Stimulated activated naive CD8-positive, alpha-beta T cell treated with anti-CD3 and anti-CD28 coated beads, Interleukin-15, amount 100 ng/mL, for 72 hours (primary cell): ENCODE measurements at regions not wholly inside any gene's neighbourhood (a gene's known extent, or its start where the extent isn't known, plus 50 kb on each side); places are given as distances from the start of the nearest gene placed in this dataset.
"Not testable (repeated sequence)": the region's sequence is repeated elsewhere in the genome, so short reads cannot be mapped to it uniquely, and the experiment has no call there.

ENCODE experiments used
- ATAC-seq: fragments of 150-1000 bp; cut with Tn5 transposase; 2 replicates; pipeline ENCODE4 v1.10.0; 2021; ENCODE audit warnings: mild to moderate bottlenecking, moderate library complexity
- DNase-seq, 2 donors: peaks; one replicate each; pipeline ENCODE4 v3.0.0; 2021 to 2022
- H3K27ac Mint-ChIP-seq, 2 donors: one replicate each; pipeline ENCODE4 v1.8.0; 2022; ENCODE audit warnings: mild to moderate bottlenecking in 2 of 2, mixed read lengths in 2 of 2, moderate library complexity in 2 of 2
- H3K27me3 Mint-ChIP-seq: one replicate; pipeline ENCODE4 v1.8.0; 2022; ENCODE audit warnings: mixed read lengths
- H3K4me1 Mint-ChIP-seq: one replicate; pipeline ENCODE4 v1.8.0; 2022; ENCODE audit warnings: mild to moderate bottlenecking, mixed read lengths
- H3K4me3 Mint-ChIP-seq, 2 donors: one replicate each; pipeline ENCODE4 v1.8.0; 2022; ENCODE audit warnings: mild to moderate bottlenecking in 2 of 2, mixed read lengths in 2 of 2, moderate library complexity in 1 of 2
- H3K9me3 Mint-ChIP-seq, 2 donors: one replicate each; pipeline ENCODE4 v1.8.0; 2022; ENCODE audit warnings: mixed read lengths in 2 of 2

GRCh38 chr5:74541381-74541781 lies 99.1 kb downstream of the ENC1 start:
- DNase-seq (no peak), ATAC-seq (no peak)
- Mint-ChIP-seq H3K27ac (no peak overlapping the region), H3K27me3 (peaks cover 21% of the 10 kb centered on the region), H3K9me3 (no peaks in the 10 kb centered on the region), H3K4me3 (no peak overlapping the region), H3K4me1 (no peaks in the 10 kb centered on the region)

- no peak overlapping the region for H3K27ac Mint-ChIP-seq
- H3K9me3 Mint-ChIP-seq, result no peaks in the 10 kb centered on the region
- no peak for DNase-seq
- peaks cover 21% of the 10 kb centered on the region for H3K27me3 Mint-ChIP-seq
- no peak overlapping the region for H3K4me3 Mint-ChIP-seq
- H3K4me1 Mint-ChIP-seq, result no peaks in the 10 kb centered on the region
- ATAC-seq, result no peak
These were observed 99.9 kb downstream of the ENC1 start for GRCh38 chr5:74540622-74541021.

- H3K4me3 Mint-ChIP-seq, result no peak overlapping the region
- no peaks in the 10 kb centered on the region for H3K4me1 Mint-ChIP-seq
- H3K27ac Mint-ChIP-seq, result no peak overlapping the region
- peaks cover 21% of the 10 kb centered on the region for H3K27me3 Mint-ChIP-seq
- no peak for DNase-seq
- no peaks in the 10 kb centered on the region for H3K9me3 Mint-ChIP-seq
- ATAC-seq, result no peak
These were observed 100.5 kb downstream of the ENC1 start for GRCh38 chr5:74539986-74540385.

GRCh38 chr5:74538206-74538661 lies 102.3 kb downstream of the ENC1 start:
- DNase-seq (no peak), ATAC-seq (no peak)
- H3K4me1 Mint-ChIP-seq, result no peaks in the 10 kb centered on the region
- H3K4me3 Mint-ChIP-seq, result no peak overlapping the region
- peaks cover 4% of the 10 kb centered on the region for H3K27me3 Mint-ChIP-seq
- peaks cover 0 to 9% of the 10 kb centered on the region in 2 donors for H3K9me3 Mint-ChIP-seq
- no peak overlapping the region for H3K27ac Mint-ChIP-seq

- H3K27ac Mint-ChIP-seq, result no peak overlapping the region
- peaks cover 0 to 9% of the 10 kb centered on the region in 2 donors for H3K9me3 Mint-ChIP-seq
These were observed 103.9 kb downstream of the ENC1 start for GRCh38 chr5:74536658-74537057.

GRCh38 chr5:74535926-74536325 lies 104.6 kb downstream of the ENC1 start:
- DNase-seq (no peak), ATAC-seq (no peak)
- Mint-ChIP-seq H3K4me1 (no peaks in the 10 kb centered on the region), H3K4me3 (no peak overlapping the region), H3K9me3 (peaks cover 0 to 9% of the 10 kb centered on the region in 2 donors), H3K27me3 (peaks cover 7% of the 10 kb centered on the region), H3K27ac (no peak overlapping the region)

More at GRCh38 chr5:74536658-74537057, 103.9 kb downstream of the ENC1 start:
- DNase-seq (no peak), ATAC-seq (no peak)
- H3K4me3 Mint-ChIP-seq, result no peak overlapping the region
- no peaks in the 10 kb centered on the region for H3K27me3 Mint-ChIP-seq
- no peaks in the 10 kb centered on the region for H3K4me1 Mint-ChIP-seq

GRCh38 chr5:74534397-74535129 lies 106.0 kb downstream of the ENC1 start:
- Mint-ChIP-seq H3K4me3 (no peak overlapping the region), H3K4me1 (no peaks in the 10 kb centered on the region), H3K27me3 (peaks cover 7% of the 10 kb centered on the region), H3K27ac (no peak overlapping the region), H3K9me3 (peaks cover 0 to 9% of the 10 kb centered on the region in 2 donors)
- ATAC-seq (no peak), DNase-seq (no peak)

- DNase-seq, result no peak
- no peak for ATAC-seq
- H3K4me1 Mint-ChIP-seq, result no peaks in the 10 kb centered on the region
- H3K9me3 Mint-ChIP-seq, result peaks cover 0 to 9% of the 10 kb centered on the region in 2 donors
- peaks cover 7% of the 10 kb centered on the region for H3K27me3 Mint-ChIP-seq
- no peak overlapping the region for H3K4me3 Mint-ChIP-seq
- no peak overlapping the region for H3K27ac Mint-ChIP-seq
These were observed 110.0 kb downstream of the ENC1 start for GRCh38 chr5:74530326-74531050.

- no peak for ATAC-seq
- Mint-ChIP-seq H3K9me3 (peaks cover 4 to 12% of the 10 kb centered on the region in 2 donors), H3K4me3 (no peak overlapping the region), H3K27me3 (peaks cover 7% of the 10 kb centered on the region), H3K4me1 (no peaks in the 10 kb centered on the region), H3K27ac (no peak overlapping the region)
- no peak for DNase-seq
These were observed 111.4 kb downstream of the ENC1 start for GRCh38 chr5:74529101-74529500.

GRCh38 chr5:74526111-74526510 lies 114.4 kb downstream of the ENC1 start:
- no peaks in the 10 kb centered on the region for H3K4me1 Mint-ChIP-seq
- ATAC-seq (no peak), DNase-seq (no peak)
- H3K27me3 Mint-ChIP-seq, result peaks cover 3% of the 10 kb centered on the region
- H3K27ac Mint-ChIP-seq, result no peak overlapping the region
- peaks cover 12 to 28% of the 10 kb centered on the region in 2 donors for H3K9me3 Mint-ChIP-seq
- no peak overlapping the region for H3K4me3 Mint-ChIP-seq

- not testable (repeated sequence) for H3K4me1 Mint-ChIP-seq, H3K27me3 Mint-ChIP-seq, H3K27ac Mint-ChIP-seq, ATAC-seq, H3K4me3 Mint-ChIP-seq, DNase-seq
- H3K9me3 Mint-ChIP-seq, result peaks cover 12 to 28% of the 10 kb centered on the region in 2 donors
These were observed 115.8 kb downstream of the ENC1 start for GRCh38 chr5:74524767-74525166.

- Mint-ChIP-seq H3K9me3 (peaks cover 12 to 28% of the 10 kb centered on the region in 2 donors), H3K27me3 (peaks cover 16% of the 10 kb centered on the region)
- H3K4me3 Mint-ChIP-seq, ATAC-seq, H3K27ac Mint-ChIP-seq, H3K4me1 Mint-ChIP-seq, DNase-seq: not testable (repeated sequence)
These were observed 116.8 kb downstream of the ENC1 start for GRCh38 chr5:74523698-74524097.

GRCh38 chr5:74522838-74523237 lies 117.7 kb downstream of the ENC1 start:
- not testable (repeated sequence) for H3K4me1 Mint-ChIP-seq, H3K4me3 Mint-ChIP-seq, ATAC-seq, H3K27ac Mint-ChIP-seq, DNase-seq
- Mint-ChIP-seq H3K27me3 (peaks cover 20% of the 10 kb centered on the region), H3K9me3 (peaks cover 12 to 28% of the 10 kb centered on the region in 2 donors)

GRCh38 chr5:74521401-74521800 lies 119.1 kb downstream of the ENC1 start:
- no peak overlapping the region for H3K4me3 Mint-ChIP-seq
- no peak for ATAC-seq
- no peaks in the 10 kb centered on the region for H3K4me1 Mint-ChIP-seq
- H3K27ac Mint-ChIP-seq, result no peak overlapping the region
- DNase-seq, result no peak
- peaks cover 20% of the 10 kb centered on the region for H3K27me3 Mint-ChIP-seq
- peaks cover 12 to 28% of the 10 kb centered on the region in 2 donors for H3K9me3 Mint-ChIP-seq

- Mint-ChIP-seq H3K27ac (no peak overlapping the region), H3K27me3 (peaks cover 28% of the 10 kb centered on the region), H3K4me1 (no peaks in the 10 kb centered on the region), H3K4me3 (no peak overlapping the region), H3K9me3 (peaks cover 9 to 22% of the 10 kb centered on the region in 2 donors)
- DNase-seq, result no peak
- ATAC-seq, result no peak
These were observed 120.8 kb downstream of the ENC1 start for GRCh38 chr5:74519679-74520078.

- Mint-ChIP-seq H3K27me3 (peaks cover 33% of the 10 kb centered on the region), H3K4me3 (no peak overlapping the region)
These were observed 121.4 kb downstream of the ENC1 start for GRCh38 chr5:74519161-74519571.

More at GRCh38 chr5:74519161-74519571, 121.4 kb downstream of the ENC1 start:
- peaks cover 9 to 19% of the 10 kb centered on the region in 2 donors for H3K9me3 Mint-ChIP-seq
- H3K27ac Mint-ChIP-seq, result no peak overlapping the region
- DNase-seq, result no peak
- no peaks in the 10 kb centered on the region for H3K4me1 Mint-ChIP-seq
- no peak for ATAC-seq
